ENCODE measurements at regions not wholly inside any gene's neighbourhood (a gene's known extent, or its start where the extent isn't known, plus 50 kb on each side); places are given as distances from the start of the nearest gene placed in this dataset.

GRCh38 chr3:188974856-188975599 is 196.7 kb upstream of the TPRG1 start:
- intact Hi-C loops (cut with DNase I; ENCODE audit: low total_unique reads) = loop anchor here (10.0 kb wide), 1 partner anchor 1600 kb away; no protein-coding TSS in a partner anchor
- H3K4me3 ChIP-seq = peak overlapping the region in 2 of 3 donors; percentile 7 to 38
- DNase-seq (ENCODE audit: low spot score in 2 of 2) = no peak

GRCh38 chr3:188975600-188976314 is 196.0 kb upstream of the TPRG1 start:
- peak overlapping the region in 2 of 3 donors; percentile 7 to 38 for H3K4me3 ChIP-seq
- H3K27me3 ChIP-seq = no peaks in the 10 kb centered on the region
- H3K36me3 ChIP-seq = no peaks in the 10 kb centered on the region
- H3K9me3 ChIP-seq = no peaks in the 10 kb centered on the region
- H3K4me1 ChIP-seq = peaks cover 0 to 3% of the 10 kb centered on the region in 2 donors
- no peak for DNase-seq (ENCODE audit: low spot score in 2 of 2)
- H3K27ac ChIP-seq = peak overlapping the region; percentile 59 to 76
- intact Hi-C loops (cut with DNase I; ENCODE audit: low total_unique reads) = loop anchor here (10.0 kb wide), 1 partner anchor 1599 kb away; no protein-coding TSS in a partner anchor
- no peak for TF ChIP-seq POLR2A (IDR thresholded peaks at IDR 0.05)
- TF ChIP-seq, protein P1, sequence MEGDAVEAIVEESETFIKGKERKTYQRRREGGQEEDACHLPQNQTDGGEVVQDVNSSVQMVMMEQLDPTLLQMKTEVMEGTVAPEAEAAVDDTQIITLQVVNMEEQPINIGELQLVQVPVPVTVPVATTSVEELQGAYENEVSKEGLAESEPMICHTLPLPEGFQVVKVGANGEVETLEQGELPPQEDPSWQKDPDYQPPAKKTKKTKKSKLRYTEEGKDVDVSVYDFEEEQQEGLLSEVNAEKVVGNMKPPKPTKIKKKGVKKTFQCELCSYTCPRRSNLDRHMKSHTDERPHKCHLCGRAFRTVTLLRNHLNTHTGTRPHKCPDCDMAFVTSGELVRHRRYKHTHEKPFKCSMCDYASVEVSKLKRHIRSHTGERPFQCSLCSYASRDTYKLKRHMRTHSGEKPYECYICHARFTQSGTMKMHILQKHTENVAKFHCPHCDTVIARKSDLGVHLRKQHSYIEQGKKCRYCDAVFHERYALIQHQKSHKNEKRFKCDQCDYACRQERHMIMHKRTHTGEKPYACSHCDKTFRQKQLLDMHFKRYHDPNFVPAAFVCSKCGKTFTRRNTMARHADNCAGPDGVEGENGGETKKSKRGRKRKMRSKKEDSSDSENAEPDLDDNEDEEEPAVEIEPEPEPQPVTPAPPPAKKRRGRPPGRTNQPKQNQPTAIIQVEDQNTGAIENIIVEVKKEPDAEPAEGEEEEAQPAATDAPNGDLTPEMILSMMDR (IDR thresholded peaks at IDR 0.05) = no peak
- no peak for TF ChIP-seq POLR2AphosphoS5 (IDR thresholded peaks at IDR 0.05)

More at GRCh38 chr3:188974856-188975599, 196.7 kb upstream of the TPRG1 start:
- Histone ChIP-seq H3K9me3 (no peaks in the 10 kb centered on the region), H3K27ac (peak overlapping the region; percentile 59 to 76), H3K4me1 (peaks cover 0 to 3% of the 10 kb centered on the region in 2 donors), H3K36me3 (no peaks in the 10 kb centered on the region), H3K27me3 (no peaks in the 10 kb centered on the region)
- TF ChIP-seq POLR2AphosphoS5 (IDR thresholded peaks at IDR 0.05) (no peak), POLR2A (IDR thresholded peaks at IDR 0.05) (no peak)
- TF ChIP-seq, protein P1 (IDR thresholded peaks at IDR 0.05) = no peak

GRCh38 chr3:188976407-188976806 is 195.4 kb upstream of the TPRG1 start:
- Histone ChIP-seq H3K27ac (peak overlapping the region; percentile 36 to 59), H3K4me1 (peaks cover 0 to 3% of the 10 kb centered on the region in 2 donors), H3K4me3 (peak overlapping the region in 2 of 3 donors; percentile 7 to 21), H3K9me3 (no peaks in the 10 kb centered on the region), H3K27me3 (no peaks in the 10 kb centered on the region), H3K36me3 (no peaks in the 10 kb centered on the region)
- TF ChIP-seq, protein P1 (IDR thresholded peaks at IDR 0.05) = no peak
- no peak for TF ChIP-seq POLR2AphosphoS5 (IDR thresholded peaks at IDR 0.05)
- TF ChIP-seq POLR2A (IDR thresholded peaks at IDR 0.05) = no peak
- intact Hi-C loops (cut with DNase I; ENCODE audit: low total_unique reads) = loop anchor here (10.0 kb wide), 1 partner anchor 1598 kb away; no protein-coding TSS in a partner anchor
- DNase-seq (ENCODE audit: low spot score in 2 of 2) = no peak

- H3K27ac ChIP-seq = peak overlapping the region; percentile 69 to 80
- no peaks in the 10 kb centered on the region for H3K36me3 ChIP-seq
- peaks cover 0 to 3% of the 10 kb centered on the region in 2 donors for H3K4me1 ChIP-seq
- H3K27me3 ChIP-seq = no peaks in the 10 kb centered on the region
- H3K4me3 ChIP-seq = peak overlapping the region in 1 of 3 donors; percentile 13
- intact Hi-C loops (cut with DNase I; ENCODE audit: low total_unique reads) = loop anchor here (10.0 kb wide), 1 partner anchor 1596 kb away; no protein-coding TSS in a partner anchor
- no peak for DNase-seq (ENCODE audit: low spot score in 2 of 2)
- TF ChIP-seq POLR2AphosphoS5 (IDR thresholded peaks at IDR 0.05) (peak in 1 of 3 donors; percentile 6), POLR2A (IDR thresholded peaks at IDR 0.05) (no peak)
- TF ChIP-seq, protein P1 (IDR thresholded peaks at IDR 0.05) = no peak
- no peaks in the 10 kb centered on the region for H3K9me3 ChIP-seq
Measured at GRCh38 chr3:188978421-188979171, 193.2 kb upstream of the TPRG1 start.

Data from breast epithelium (tissue), 4 donors.